NCI-H2081 (cell line): ENCODE measurements at regions not wholly inside any gene's neighbourhood (a gene's known extent, or its start where the extent isn't known, plus 50 kb on each side); places are given as distances from the start of the nearest gene placed in this dataset.
"Not testable (repeated sequence)": the region's sequence is repeated elsewhere in the genome, so short reads cannot be mapped to it uniquely, and the experiment has no call there.

ENCODE experiments used
- DNase-seq, 2 experiments: peaks; one replicate each; lab custom pipeline; 2025; lab: John Stamatoyannopoulos, UW

DNA sequence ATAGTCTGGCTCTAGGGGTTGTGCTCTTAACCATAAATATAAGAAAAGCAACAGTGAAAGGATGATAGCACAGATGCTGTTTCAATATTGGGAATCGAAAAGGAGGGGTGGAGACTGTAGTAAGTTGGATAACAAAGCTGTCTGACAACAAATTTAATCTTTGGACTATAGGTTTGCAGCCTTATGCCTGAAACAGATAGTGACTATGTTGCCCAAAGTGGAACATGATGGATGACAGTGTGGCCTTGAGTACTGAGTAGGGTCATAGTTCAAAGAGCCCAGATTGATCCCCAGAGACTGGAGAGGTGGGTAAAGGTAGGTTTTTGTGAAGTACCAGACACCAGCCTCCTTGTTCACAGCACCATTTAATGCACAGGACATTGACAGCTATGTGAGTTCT, 144.0 kb upstream of the PALMD start:
- DNase-seq: no peak

DNA sequence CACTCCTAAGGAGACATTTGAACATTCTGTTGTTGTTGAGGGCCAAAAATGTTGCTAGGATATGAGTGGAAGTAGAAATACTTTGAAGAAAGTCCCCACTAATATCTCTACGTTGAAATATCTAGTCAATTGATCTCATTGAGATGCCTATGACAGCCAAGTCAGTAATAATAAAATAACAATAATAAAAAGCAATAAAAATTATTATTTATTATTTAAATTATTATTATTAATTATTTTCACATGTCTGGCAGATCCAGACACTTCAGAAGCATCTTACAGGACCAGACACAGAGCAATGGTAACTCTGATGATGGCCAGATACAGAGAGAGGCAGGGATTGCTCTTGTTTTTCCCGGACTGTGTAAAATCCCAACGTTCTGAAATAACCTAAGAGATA, 143.5 kb upstream of the PALMD start:
- no peak for DNase-seq

DNA sequence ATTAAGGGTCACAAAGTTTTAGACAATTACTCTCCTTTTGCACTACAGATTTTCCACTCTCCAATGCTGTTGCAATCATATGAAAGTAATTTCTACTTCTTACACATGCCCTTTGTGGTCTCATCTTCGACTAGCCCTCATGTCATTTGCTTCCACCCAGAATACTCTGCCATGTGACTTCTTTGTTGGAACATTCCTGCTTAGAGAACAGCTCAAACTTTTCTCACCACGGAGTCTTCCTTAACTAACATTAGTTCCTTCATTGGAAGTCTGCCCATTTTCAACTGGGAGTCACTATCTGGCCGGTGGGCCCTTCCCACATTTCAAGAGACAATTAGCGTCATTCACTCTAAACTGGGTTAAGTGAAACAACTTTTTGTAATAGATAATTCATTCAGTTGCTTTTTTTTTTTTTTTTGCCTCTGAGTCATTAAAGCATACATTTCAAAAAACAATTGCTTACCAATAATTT, 142.6 kb upstream of the PALMD start:
- DNase-seq: no peak

DNA sequence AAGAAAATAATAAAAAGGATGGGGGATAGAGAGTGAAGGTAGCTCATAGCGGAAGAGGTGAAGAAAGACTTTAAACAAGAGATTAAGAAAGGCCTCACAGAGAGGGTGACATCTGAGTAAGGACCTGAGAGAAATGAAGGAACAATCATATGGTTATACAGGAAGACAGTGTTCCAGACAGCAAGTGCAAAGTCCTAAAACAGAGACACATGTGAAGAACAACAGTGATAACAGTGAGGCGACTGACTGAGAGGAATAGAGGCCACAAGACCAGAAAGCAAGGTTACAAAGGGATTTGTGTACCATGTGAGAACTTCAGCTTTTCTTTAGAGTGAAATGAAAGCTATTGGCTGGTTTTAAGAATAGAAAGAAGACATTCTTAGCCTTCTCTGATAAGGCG, 141.6 kb upstream of the PALMD start:
- DNase-seq: no peak

DNA sequence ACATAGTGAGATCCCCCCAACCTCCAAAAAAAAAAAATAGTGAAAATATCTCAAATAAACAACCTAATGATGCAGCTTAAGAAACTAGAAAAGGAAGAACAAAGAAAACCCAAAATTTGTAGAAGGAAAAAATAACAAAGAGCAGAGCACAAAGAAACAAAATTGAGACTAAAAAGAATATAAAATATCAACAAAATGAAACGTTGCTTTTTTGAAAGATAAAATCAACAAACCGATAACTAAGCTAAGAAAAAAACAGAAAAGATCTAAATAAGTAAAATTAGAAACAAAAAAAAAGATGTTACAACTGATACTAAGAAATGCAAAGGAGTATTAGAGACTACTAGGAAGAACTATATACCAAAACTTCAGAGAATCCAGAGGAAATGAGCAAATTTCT, 139.3 kb upstream of the PALMD start:
- DNase-seq: no peak

DNA sequence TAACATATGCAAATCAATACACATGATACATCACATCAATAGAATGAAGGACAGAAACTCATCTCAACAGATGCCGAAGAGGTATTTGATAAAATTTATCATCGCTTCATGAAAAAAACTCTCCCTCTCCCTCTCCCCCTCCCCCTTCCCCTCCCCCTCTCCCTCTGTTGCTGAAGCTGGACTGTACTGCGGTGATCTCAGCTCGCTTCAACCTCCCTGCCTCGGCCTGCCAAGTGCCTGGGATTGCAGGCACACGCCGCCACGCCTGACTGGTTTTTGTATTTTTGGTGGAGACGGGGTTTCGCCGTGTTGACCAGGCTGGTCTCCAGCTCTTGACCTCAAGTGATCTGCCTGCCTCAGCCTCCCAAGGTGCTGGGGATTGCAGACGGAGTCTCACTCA, 138.5 kb upstream of the PALMD start:
- DNase-seq: not testable (repeated sequence)

DNA sequence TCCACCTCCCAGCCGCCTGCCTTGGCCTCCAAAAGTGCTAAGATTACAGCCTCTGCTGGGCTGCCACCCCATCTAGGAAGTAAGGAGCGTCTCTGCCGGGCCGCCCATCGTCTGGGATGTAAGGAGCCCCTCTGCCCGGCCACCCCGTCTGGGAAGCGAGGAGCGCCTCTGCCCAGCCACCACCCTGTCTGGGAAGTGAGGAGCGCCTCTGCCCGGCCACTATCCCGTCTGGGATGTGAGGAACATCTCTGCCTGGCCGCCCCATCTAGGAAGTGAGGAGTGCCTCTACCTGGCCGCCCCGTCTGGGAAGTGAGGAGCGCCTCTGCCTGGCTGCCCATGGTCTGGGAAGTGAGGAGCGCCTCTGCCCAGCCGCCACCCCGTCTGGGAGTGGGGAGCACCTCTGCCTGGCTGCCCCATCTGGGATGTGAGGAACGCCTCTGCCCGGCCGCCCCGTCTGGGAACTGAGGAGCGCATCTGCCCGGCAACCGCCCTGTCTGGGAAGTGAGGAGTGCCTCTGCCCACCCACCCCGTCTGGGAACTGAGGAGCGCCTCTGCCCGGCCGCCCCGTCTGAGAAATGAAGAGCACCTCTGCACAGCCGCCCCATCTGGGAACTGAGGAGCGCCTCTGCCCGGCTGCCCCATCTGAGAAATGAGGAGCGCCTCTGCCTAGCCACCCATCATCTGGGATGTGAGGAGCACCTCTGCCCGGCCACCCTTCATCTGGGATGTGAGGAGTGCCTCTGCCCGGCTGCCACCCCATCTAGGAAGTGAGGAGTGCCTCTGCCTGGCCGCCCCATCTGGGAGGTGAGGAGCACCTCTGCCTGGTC, 137.8 kb upstream of the PALMD start:
- DNase-seq: no peak

DNA sequence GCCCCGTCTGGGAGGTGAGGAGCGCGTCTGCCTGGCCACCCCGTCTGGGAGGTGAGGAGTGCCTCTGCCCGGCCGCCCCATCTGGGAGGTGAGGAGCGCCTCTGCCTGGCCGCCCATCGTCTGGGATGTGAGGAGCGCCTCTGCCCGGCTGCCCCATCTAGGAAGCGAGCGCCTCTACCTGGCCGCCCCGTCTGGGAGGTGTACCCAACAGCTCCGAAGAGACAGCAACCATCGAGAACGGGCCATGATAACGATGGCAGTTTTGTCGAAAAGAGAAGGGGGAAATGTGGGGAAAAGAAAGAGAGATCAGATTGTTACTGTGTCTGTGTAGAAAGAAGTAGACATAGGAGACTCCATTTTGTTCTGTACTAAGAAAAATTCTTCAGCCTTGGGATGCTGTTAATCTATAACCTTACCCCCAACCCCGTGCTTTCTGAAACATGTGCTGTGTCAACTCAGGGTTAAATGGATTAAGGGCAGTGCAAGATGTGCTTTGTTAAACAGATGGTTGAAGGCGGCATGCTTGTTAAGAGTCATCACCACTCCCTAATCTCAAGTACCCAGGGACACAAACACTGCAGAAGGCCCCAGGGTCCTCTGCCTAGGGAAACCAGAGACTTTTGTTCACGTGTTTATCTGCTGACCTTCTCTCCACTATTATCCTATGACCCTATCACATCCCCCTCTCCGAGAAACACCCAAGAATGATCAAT, 137.0 kb upstream of the PALMD start:
- DNase-seq: not testable (repeated sequence)

DNA sequence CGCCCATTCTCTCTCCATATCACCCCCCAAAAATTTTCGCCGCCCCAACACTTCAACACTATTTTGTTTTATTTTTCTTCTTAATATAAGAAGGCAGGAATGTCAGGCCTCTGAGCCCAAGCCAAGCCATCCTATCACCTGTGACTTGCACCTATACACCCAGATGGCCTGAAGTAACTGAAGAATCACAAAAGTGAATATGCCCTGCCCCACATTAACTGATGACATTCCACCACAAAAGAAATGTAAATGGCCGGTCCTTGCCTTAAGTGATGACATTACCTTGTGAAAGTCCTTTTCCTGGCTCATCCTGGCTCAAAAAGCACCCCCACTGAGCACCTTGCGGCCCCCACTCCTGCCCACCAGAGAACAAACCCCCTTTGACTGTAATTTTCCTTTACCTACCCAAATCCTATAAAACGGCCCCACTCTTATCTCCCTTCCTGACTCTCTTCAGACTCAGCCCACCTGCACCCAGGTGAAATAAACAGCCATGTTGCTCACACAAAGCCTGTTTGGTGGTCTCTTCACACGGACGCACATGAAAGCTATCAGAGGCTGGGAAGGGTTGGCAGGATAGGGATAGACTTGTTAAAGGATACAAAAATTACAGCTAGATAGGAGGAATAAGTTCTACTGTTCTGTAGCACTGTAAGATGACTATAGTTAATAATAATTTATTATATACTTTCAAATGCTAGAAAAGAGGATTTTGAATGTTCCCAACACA, 130.9 kb upstream of the PALMD start:
- DNase-seq: not testable (repeated sequence)

DNA sequence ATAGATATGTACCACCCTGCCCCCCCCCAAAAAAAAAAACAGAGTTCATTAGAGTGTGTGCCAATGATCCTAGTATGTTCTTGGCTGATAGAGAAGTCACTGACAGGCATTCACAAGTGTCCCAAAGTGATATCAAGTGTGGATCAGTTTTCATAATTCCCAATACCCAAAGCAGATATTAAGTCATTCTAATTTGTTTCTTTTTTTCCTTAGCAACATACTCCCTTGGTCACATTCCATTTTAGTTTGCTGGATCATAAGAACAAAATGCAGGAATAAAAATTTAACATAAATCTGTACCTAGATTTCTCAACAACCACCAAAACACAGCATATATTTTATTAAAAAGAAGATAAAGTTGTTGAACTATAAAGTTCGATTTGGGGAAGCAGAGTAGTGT, 129.8 kb upstream of the PALMD start:
- no peak for DNase-seq

DNA sequence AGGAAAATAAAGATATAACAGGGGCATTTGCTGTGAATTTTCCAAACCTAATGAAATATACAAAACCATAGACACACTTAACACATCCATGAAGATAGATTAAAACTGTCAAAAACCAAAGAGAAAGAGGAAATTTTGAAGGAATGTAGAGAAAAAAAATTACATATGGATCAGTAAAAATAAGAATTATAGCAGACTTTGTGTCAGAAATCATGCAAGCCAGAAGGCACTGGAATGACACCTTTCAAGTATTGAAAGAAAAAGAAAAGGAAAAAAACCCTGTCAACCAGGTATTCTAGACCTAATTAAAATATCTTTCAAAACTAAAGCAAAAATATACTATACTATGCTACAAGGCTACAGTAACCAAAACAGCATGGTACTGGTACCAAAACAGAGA, 125.8 kb upstream of the PALMD start:
- no peak for DNase-seq

DNA sequence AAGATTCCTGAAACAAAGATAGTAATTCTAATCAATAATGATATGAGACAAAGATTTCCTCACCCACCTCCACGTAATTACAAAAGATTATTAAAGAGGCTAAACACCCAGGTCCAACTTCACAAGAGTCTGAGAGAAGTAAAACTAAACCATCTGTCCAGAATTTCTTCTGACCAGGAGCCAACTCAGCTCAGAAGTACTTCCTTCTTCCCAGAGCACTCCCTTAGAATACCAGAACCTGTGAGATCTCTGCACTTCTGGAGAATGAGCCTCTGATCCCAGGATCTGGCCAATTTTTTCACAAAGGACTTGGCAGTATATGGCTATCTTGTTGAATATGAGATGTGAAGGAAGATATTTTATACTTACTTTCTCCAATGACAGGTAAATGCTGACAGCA, 120.6 kb upstream of the PALMD start:
- no peak for DNase-seq

DNA sequence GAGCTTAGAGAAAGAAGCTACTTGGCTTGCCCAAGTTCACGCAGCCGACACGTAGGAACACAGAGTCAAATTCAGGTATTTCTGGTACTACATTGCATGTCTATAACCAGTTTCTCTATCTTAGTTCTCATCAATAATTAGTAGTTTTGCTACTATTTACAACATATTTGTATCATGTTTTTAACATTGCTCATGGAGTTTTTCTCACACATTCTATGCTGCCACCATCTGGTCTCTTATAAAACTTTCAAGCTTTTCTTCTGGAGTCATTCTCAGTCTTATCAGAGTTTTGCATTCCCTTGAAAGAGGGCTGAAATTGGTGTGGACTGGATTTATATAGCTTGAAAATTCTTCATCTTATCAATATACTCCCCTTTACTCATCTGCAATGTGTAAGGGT, 118.8 kb upstream of the PALMD start:
- no peak for DNase-seq

DNA sequence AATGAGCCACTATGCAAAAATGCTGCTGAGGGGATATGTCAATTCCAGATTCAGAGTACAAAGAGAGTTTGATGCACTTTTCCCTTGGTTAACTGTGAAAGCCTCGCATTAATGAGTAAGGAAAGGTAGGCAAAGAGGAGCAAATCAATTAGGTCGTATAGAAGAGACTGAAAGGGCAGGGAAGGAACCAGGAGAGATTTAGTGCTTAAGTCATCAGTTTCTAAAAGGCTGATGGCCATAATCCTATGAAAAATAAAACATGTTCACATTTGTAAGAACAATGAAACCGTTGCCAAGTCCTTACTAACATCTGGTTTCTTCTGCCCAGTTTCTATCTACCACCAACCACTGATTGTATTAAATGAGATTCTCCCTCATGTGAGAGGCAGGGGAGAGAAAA, 118.4 kb upstream of the PALMD start:
- DNase-seq: no peak

DNA sequence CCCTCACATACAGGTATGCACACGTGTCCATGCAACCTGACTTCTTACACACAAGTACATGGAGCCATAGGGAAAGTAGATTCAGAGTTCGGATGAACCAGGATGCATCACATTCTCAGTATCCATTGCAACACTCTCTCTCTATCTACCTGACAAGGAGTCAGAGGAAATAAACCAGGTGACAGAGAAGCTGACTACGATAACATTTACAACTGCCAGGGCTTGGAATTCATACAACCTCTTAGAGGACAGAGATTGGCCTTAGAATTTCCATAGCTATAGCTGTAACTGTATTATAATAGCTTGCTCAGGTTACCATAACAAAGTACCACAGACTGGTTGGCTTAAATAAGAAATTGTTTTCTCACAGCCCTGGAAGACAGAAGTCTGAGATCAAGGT, 116.9 kb upstream of the PALMD start:
- no peak for DNase-seq

DNA sequence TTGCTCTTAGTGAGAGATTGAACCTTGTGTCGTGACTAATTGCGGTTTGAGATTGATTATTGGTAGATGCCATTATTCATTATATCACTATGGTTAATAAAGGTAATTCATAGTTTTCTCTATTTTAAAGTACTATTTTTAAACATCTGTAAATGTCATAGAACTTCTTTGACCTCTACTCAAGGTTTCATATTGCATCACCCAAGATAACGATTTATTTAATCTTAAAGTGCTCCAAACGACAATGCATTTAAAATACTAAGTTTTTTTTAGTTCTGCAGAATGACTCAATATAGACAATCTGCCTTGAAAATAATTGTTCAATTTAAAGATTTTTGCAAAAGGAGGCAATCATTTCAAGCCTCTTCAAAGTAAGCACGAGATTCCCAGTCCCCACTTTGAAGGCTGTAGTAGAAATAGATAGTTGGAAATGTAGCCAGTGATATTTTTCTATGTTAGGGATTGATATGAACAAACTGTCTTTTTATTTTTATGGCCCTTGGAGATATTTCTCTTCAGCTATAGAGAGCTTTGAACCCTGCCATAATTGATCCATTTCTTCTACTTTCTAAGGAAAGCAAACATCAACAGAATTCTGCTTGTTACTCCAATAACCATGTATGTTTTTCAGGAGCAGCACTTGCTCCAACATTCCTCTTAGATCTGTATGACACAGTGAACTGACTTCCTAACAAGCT, 114.2 kb upstream of the PALMD start:
- DNase-seq: no peak

DNA sequence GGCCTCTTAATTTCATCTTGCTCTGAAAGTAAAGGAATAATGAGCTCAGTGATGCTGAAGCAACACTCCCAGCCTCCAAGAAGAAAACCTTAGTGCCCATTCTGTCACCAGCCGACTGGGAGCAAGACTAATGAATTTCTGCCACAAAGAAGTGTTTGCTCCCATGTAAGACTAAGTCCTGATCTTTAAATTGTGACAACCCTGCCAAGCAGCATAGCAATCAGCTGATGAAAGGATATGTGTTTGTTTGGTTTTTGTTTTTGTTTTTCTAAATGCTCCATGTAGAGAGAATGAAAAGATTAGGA, 113.7 kb upstream of the PALMD start:
- DNase-seq: no peak

DNA sequence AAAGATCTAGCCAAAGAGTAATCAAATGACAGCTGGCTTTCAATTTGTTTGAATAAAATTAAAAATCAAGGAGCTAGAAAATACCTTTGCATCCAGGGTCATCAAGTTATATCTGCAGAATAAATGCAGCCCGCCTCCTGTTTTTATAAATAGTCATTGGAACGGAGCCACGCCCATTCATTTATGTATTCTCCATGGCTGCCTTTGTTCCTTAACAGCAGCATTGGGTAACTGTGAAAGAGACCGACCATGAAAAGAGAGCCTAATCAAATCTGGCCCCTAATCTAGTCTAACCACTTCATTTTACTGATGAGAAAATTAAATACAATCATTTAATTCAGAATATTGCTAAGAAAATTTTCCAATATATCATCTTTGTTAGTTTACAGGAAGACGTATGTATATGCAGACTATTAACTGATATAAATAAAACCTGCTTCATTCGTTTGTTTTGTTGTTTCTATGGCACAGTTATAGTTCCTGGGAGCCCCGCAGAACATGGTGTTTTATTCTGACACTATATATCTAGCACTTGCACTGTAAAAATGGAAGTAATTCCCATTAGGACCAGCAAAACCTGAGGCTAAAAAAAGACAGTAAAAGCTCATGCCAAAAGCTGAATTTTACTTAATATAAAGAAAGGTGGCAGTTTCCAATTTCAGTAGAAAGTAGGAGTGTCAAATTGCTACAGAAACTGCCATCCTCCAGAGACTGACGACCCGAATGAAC, 111.8 kb upstream of the PALMD start:
- DNase-seq: no peak

DNA sequence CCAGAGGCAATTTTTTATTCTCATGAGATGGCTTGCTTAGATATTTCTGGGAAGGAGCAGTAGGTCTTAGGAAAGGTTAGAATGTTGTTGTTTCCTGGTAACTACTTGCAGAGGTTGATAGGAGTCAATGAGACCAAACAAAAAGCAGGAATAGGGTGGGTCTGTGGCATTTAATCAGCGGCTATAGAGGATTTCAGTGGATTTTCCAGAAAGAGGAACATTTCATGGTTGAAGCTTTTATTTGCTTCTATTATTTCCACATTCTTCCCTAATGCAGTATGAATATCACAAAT, 111.3 kb upstream of the PALMD start:
- DNase-seq: no peak

DNA sequence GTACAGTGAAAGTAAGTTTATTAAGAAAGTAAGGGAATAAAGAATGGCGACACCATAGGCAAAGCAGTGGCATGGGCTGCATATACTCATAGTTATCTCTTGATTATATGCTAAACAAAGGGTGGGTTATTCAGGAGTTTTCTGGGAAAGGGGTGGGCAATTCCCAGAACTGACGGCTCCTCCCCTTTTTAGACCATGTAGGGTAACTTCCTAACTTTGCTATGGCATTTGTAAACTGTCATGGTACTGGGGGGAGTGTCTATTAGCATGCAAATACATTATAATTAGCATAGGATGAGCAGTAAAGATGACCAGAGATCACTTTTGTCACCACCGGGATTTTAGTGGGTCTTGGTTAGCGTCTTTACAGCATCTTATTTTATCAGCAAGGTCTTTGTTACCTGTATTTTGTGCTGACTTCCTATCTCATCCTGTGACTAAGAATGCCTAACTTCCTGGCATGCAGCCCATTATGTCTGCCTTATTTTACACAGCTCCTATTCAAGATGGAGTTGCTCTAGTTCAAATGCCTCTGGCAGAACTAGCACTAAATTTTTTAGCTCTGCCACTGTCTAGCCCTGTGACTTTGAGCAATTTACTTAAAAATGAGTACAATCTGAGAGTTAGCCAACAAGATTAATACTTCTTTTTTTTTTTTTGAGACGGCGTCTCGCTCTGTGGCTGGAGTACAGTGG, 110.3 kb upstream of the PALMD start:
- DNase-seq: no peak

DNA sequence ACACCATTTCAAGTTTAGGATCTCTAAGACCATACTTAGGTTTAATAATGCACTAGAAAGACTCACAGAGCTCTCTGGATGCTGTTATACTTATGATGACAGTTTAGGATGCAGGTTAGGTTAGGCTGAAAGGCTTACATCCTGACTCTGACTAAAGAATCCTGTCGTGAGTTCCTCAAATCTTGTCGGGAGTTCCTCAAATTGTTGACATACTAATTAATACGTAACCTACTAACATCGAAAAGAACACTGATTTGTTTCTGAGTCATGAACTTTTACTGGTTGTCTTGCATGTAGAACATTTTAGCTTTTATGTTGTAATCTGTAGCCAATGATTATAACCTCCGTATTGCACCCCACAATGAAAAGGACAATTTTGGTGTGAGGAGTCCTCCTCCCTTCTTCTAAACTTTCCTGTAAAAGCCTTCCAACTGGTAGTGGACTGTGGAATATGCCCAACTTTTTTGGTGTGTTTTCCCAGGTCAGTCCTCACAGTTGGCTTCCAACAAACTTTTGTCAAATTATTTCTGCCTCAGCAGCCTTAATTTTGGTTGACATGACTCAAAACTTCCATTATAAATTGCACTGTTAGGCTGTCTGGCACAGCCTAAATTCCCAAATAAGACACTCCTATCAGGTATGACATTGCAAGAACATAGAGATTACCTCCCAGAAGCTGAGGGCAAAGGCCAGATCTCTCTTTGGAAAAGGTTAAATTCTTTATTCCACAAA, 107.9 kb upstream of the PALMD start:
- DNase-seq: no peak
